Fibroblast of skin of scalp (primary cell): ENCODE measurements at regions not wholly inside any gene's neighbourhood (a gene's known extent, or its start where the extent isn't known, plus 50 kb on each side); places are given as distances from the start of the nearest gene placed in this dataset.

Experiments
- DNase-seq: peaks from one replicate; pipeline ENCODE4 v3.0.0-alpha.2; 2013

GRCh38 chr5:7955476-7955875 lies 86.5 kb downstream of the MTRR start:
- no peak for DNase-seq

- DNase-seq = no peak
These were observed 88.4 kb downstream of the MTRR start for GRCh38 chr5:7957329-7957728.

- DNase-seq = no peak
These were observed 91.2 kb downstream of the MTRR start for GRCh38 chr5:7960142-7960541.

DNA sequence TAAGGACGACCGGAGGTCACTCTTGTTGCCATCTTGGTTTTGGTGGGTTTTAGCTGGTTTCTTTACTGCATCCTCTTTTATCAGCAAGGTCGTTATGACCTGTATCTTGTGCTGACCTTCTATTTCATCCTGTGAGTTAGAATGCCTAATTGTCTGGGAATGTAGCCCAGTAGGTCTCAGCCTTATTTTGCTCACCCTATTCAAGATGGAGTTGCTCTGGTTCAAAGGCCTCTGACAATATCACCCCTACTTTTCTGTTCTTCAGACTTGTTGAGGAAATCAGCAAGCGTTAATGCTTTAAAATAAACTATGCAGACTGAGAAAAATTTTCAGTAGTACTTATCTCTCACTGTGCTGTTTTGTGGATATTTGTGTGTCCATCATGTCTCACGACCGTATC lies 92.6 kb downstream of the MTRR start:
- DNase-seq = no peak

GRCh38 chr5:7970816-7971215 lies 101.9 kb downstream of the MTRR start:
- no peak for DNase-seq

DNA sequence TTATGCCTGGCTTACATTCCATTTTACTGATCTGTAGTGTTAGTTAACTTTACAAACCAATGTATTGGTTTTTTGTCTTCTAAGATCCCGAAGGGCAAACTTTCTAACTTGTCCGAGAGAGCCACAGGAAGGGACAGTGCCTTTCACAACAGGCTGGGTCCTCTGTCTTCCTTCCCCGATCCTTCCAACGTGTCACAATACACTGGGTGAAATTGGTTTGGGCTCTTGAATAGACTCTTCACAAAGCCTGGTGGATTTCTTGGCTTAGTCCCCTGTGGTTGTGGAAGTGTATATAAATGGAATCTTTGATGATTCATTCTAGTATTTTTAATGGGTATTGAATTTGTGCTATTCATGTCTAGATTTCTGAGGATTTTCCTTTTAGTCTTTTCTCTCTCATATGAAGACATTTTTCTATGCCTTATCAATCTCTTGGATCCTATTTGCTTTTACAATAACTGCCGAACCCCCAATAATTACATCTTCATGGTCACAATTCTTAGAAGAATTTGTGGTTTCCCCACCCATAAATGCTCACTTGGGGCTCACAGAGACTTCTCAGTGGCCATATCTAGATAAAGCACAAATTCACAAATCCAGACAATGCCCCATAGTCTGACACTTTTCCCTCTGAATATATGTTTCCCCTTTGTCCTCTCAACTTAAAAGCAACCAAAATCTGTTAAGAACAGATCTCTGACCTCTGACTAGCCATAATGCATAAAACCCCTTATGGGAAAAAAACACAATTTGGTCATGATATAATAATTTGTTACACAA lies 107.7 kb downstream of the MTRR start:
- peak; percentile 3 for DNase-seq

- DNase-seq = no peak
These were observed 109.2 kb downstream of the MTRR start for GRCh38 chr5:7978114-7978513.

- no peak for DNase-seq
These were observed 110.0 kb downstream of the MTRR start for GRCh38 chr5:7978991-7979390.

GRCh38 chr5:7980881-7981280 lies 111.9 kb downstream of the MTRR start:
- no peak for DNase-seq

DNA sequence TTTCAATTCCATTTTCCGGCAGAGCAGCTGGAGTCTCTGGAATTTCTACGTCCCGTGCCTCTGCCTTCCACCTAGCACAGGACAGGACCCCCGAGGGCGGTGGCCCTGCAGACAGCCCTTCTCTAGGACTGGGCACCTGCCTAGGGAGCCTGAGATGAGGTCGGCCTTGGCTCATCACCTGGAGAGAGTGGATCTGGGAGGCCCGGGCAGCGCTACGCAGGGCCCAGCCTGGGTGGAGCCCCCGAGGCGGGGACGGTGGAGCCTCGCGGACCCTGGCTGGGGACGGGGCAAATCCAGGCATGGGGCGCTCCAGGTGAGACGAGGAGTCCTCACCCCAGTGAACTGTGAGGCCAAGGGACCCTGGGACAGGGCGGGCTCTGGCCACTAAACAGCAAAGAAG lies 114.5 kb downstream of the MTRR start:
- no peak for DNase-seq

GRCh38 chr5:7991125-7991821 lies 122.3 kb downstream of the MTRR start:
- no peak for DNase-seq

DNA sequence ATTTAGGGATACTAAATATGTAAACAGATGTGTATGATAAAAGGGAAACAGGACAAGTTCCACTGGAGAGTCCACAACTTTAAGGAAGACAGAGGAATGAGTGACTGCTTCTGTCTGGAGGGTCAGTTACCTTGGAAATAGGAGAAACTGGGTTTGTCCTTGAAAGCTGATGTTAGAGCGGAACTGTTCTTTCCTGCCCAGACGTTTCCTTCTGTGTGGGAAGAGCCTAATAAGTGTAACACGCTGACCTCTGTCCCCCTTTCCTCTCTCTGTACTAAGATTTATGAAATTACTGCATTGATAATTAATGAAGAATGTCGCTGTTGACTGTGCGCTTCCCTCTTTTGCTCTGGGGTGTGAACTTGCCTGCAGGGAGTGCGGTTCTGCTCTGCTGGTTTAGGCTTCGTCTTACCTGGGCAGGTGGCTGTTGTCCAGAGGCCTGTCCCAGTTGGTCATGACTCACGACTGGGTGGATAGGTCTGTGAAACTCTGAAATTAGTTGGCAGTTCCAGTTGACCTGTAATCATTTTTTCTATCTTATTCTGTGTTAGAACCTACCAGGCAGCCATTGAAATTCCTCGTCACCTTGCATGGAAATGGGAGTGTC lies 126.8 kb downstream of the MTRR start:
- no peak for DNase-seq

- DNase-seq = no peak
These were observed 136.5 kb downstream of the MTRR start for GRCh38 chr5:8005416-8005815.

GRCh38 chr5:8012131-8012977 lies 143.4 kb downstream of the MTRR start:
- no peak for DNase-seq

DNA sequence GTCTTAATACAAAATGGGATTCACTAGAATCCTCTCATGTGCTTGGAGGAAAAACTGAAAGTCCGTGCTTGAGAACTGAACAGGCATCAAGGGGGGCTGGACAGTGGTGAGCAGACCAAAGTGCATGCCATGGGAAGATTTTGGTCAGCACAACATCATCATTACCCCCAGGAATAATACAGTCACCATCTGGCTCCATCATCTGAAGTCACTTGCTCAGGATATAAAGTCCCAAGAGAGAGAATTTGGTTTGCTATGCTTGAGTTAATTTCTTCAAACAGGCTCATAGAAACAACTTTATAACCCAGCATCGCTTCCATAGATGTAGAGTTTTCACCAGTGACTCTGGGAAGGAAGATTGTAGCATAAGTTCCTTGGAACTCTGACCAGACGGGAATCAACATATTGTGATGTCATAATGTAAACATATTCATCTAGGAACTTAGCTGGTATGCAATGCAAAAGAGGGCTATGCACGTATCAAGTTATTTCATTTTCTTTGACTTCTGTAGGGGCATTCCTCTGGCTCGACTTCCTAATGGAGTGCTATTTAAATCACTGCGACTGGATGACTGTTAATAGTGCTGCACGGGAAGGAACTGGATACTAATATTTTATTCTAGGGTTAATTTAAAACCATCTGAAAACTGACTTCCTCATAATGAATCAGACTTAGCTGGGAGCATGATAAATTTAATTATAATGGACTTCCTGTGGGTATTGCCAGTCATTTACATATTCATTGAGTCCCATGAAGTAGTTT lies 145.2 kb downstream of the MTRR start:
- peak; percentile 18 for DNase-seq

GRCh38 chr5:8019719-8020218 lies 150.8 kb downstream of the MTRR start:
- no peak for DNase-seq

DNA sequence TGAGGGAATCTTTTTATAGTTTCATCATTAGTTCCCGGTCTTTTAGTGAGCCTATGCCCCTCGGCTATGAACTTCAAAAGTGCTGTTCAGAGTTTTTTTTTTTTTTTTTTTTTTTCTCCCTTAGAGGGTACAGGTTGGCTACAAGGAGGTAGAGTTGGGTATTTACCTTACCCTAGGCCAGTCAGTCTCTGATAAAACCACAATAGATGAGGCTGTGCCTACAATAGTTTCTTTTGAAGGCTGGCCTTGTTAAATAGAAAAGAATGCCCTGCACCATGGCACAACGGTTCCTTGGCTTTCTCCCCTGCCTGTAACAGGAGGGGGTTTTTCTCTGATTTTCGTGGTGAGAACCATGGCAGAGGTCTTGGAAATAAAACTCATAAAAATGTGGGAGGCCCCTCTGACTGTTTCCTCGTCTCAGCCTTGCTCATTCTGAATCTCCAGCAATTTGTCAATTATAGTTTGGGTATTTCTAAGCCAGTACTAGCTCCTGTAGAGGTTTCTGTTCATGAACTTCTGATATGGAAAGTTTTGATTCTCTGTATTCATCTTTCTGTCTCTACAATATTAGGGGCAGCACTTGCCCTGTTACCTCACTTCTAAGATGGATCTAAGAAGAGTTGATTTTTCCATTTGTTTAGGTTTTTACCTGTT lies 152.0 kb downstream of the MTRR start:
- no peak for DNase-seq

GRCh38 chr5:8028243-8028642 lies 159.3 kb downstream of the MTRR start:
- DNase-seq = no peak

DNA sequence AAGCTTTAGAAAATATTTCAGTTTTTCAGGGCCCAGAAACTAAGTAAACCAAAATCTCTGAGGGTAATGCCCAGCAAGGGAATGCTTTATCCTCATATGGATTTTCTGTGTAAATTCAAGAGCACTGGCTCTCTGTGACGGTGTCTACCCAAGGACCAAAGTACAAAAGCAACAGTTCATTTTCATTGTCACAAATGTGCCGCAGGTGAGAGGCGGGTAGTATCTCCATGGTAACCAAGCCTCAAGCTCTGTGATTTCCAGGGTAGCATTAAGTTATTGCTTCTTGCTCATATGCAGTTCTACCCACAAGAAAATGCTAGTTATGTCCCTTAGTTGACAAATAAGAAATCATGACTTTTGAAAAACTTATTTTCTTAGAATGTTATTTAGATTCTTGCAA lies 164.3 kb downstream of the MTRR start:
- DNase-seq = no peak

- no peak for DNase-seq
These were observed 165.9 kb downstream of the MTRR start for GRCh38 chr5:8034852-8035251.

GRCh38 chr5:8048920-8049319 lies 180.0 kb downstream of the MTRR start:
- no peak for DNase-seq
